ENCODE measurements at regions not wholly inside any gene's neighbourhood (a gene's known extent, or its start where the extent isn't known, plus 50 kb on each side); places are given as distances from the start of the nearest gene placed in this dataset.
"Not testable (repeated sequence)": the region's sequence is repeated elsewhere in the genome, so short reads cannot be mapped to it uniquely, and the experiment has no call there.

GRCh38 chr1:232127190-232127589 is 500.6 kb downstream of the DISC1 start:
- no TSS peak for BruUV-seq (replicated peaks)
- no peak overlapping the region for H3K4me3 ChIP-seq (ENCODE audit: low read depth, low read length)
- peaks cover 3% of the 10 kb centered on the region; the same call in 1 of the 2 replicates for H3K9me3 ChIP-seq
- no peaks in the 10 kb centered on the region for H3K36me3 ChIP-seq (ENCODE audit: control insufficient read depth, insufficient read depth, low read length)
- Mint-ChIP-seq H3K9me3 (ENCODE audit: unreplicated experiment) (peaks cover 33% of the 10 kb centered on the region), H3K4me3 (ENCODE audit: unreplicated experiment) (no peak overlapping the region), H3K27ac (ENCODE audit: unreplicated experiment) (no peak overlapping the region), H3K4me1 (ENCODE audit: low read depth, unreplicated experiment) (no peaks in the 10 kb centered on the region), H3K27me3 (ENCODE audit: insufficient read depth, unreplicated experiment) (peaks cover 12% of the 10 kb centered on the region), H3K36me3 (ENCODE audit: insufficient read depth, unreplicated experiment) (no peaks in the 10 kb centered on the region)
- no peak for DNase-seq
- H3K27me3 ChIP-seq (replicated peaks; ENCODE audit: control insufficient read depth, insufficient read depth, low read length): no peaks in the 10 kb centered on the region
- no peaks in the 10 kb centered on the region for H3K4me1 ChIP-seq
- ChIA-PET POLR2A (no interaction called here), CTCF (no interaction called here)
- TF ChIP-seq, protein P1, sequence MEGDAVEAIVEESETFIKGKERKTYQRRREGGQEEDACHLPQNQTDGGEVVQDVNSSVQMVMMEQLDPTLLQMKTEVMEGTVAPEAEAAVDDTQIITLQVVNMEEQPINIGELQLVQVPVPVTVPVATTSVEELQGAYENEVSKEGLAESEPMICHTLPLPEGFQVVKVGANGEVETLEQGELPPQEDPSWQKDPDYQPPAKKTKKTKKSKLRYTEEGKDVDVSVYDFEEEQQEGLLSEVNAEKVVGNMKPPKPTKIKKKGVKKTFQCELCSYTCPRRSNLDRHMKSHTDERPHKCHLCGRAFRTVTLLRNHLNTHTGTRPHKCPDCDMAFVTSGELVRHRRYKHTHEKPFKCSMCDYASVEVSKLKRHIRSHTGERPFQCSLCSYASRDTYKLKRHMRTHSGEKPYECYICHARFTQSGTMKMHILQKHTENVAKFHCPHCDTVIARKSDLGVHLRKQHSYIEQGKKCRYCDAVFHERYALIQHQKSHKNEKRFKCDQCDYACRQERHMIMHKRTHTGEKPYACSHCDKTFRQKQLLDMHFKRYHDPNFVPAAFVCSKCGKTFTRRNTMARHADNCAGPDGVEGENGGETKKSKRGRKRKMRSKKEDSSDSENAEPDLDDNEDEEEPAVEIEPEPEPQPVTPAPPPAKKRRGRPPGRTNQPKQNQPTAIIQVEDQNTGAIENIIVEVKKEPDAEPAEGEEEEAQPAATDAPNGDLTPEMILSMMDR (IDR thresholded peaks at IDR 0.05; ENCODE audit: insufficient read depth in 1 of 2, low read depth in 1 of 2, low read length in 1 of 2, severe bottlenecking in 1 of 2, unreplicated experiment in 1 of 2): no peak
- intact Hi-C loops (cut with micrococcal nuclease; ENCODE audit: unreplicated experiment): no loop called here

DNA sequence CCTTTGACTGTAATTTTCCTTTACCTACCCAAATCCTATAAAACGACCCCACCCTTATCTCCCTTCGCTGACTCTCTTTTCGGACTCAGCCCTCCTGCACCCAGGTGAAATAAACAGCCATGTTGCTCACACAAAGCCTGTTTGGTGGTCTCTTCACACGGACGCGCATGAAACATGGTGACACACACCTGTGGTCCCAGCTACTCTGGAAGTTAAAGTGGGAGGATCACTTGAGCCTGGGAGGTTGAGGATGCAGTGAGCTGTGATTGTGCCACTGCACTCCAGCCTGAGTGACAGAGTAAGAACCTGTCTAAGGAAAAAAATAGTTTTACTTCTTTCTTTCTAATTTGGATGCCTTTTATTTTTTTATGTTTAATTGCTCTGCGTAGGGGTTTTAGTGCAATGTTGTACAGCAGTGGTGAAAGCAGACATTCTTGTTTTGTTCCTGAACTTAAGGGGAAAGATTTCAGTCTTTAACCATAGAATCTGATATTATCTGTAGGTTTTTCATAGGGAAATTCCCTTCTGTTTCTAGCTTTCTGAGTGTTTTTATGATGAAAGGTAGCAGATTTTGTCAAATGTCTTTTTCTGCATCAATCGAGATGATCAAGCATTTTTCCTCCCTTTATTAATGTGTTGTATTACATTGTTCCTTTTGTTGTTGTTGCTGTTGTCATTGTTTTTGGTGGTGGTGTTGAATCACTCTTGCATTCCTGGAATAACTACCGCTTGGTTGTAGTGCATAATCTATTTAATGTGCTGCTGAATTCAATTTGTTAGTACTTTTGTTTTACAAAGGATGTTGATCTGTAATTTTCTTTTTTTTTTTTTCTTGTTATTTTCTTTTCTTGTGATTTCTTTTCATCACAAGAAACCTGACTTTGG is 497.4 kb downstream of the DISC1 start:
- Mint-ChIP-seq H3K4me1 (ENCODE audit: low read depth, unreplicated experiment) (no peaks in the 10 kb centered on the region), H3K27ac (ENCODE audit: unreplicated experiment) (no peak overlapping the region), H3K9me3 (ENCODE audit: unreplicated experiment) (peaks cover 13% of the 10 kb centered on the region), H3K27me3 (ENCODE audit: insufficient read depth, unreplicated experiment) (peaks cover 17% of the 10 kb centered on the region), H3K36me3 (ENCODE audit: insufficient read depth, unreplicated experiment) (no peaks in the 10 kb centered on the region), H3K4me3 (ENCODE audit: unreplicated experiment) (no peak overlapping the region)
- intact Hi-C loops (cut with micrococcal nuclease; ENCODE audit: unreplicated experiment): no loop called here
- DNase-seq: no peak
- Histone ChIP-seq H3K27me3 (replicated peaks; ENCODE audit: control insufficient read depth, insufficient read depth, low read length) (no peaks in the 10 kb centered on the region), H3K4me3 (ENCODE audit: low read depth, low read length) (no peak overlapping the region), H3K9me3 (peaks cover 3% of the 10 kb centered on the region; the same call in 1 of the 2 replicates), H3K4me1 (no peaks in the 10 kb centered on the region), H3K36me3 (ENCODE audit: control insufficient read depth, insufficient read depth, low read length) (no peaks in the 10 kb centered on the region)
- ChIA-PET POLR2A (no interaction called here), CTCF (no interaction called here)
- no TSS peak for BruUV-seq (replicated peaks)
- TF ChIP-seq, protein P1 (IDR thresholded peaks at IDR 0.05; ENCODE audit: insufficient read depth in 1 of 2, low read depth in 1 of 2, low read length in 1 of 2, severe bottlenecking in 1 of 2, unreplicated experiment in 1 of 2): no peak

DNA sequence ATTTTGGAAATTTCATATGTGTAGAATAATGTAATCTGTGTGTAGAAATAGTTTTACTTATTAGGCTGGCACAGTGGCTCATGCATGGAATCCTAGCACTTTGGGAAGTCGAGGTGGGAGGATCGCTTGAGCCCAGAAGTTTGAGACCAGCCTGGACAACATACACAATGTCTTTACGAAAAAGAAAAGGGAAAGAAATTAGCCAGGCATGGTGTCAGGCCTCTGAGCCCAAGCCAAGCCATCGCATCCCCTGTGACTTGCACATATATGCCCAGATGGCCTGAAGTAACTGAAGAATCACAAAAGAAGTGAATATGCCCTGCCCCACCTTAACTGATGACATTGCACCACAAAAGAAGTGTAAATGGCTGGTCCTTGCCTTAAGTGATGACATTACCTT is 491.3 kb downstream of the DISC1 start:
- H3K27me3 ChIP-seq (replicated peaks; ENCODE audit: control insufficient read depth, insufficient read depth, low read length); POLR2A ChIA-PET; intact Hi-C loops (cut with micrococcal nuclease; ENCODE audit: unreplicated experiment); H3K9me3 ChIP-seq; H3K36me3 ChIP-seq (ENCODE audit: control insufficient read depth, insufficient read depth, low read length); H3K9me3 Mint-ChIP-seq (ENCODE audit: unreplicated experiment); CTCF ChIA-PET; BruUV-seq (replicated peaks); H3K4me3 ChIP-seq (ENCODE audit: low read depth, low read length); H3K36me3 Mint-ChIP-seq (ENCODE audit: insufficient read depth, unreplicated experiment); H3K4me3 Mint-ChIP-seq (ENCODE audit: unreplicated experiment); H3K27ac Mint-ChIP-seq (ENCODE audit: unreplicated experiment); H3K4me1 Mint-ChIP-seq (ENCODE audit: low read depth, unreplicated experiment); DNase-seq; H3K4me1 ChIP-seq: not testable (repeated sequence)
- H3K27me3 Mint-ChIP-seq (ENCODE audit: insufficient read depth, unreplicated experiment): peaks cover 11% of the 10 kb centered on the region
